Suprapubic skin (tissue), 4 donors: ENCODE measurements at regions not wholly inside any gene's neighbourhood (a gene's known extent, or its start where the extent isn't known, plus 50 kb on each side); places are given as distances from the start of the nearest gene placed in this dataset.

Source experiments
- CTCF ChIP-seq, 2 donors: fragments of 200-600 bp in 1 of 2; fragments of 450-650 bp in 1 of 2; sonication (generic) in 1 of 2; IDR thresholded peaks; one replicate each; pipeline ENCODE4 v1.5.1; 2016 to 2019; ENCODE audit warnings: antibody characterized with exemption in 2 of 2, mild to moderate bottlenecking in 1 of 2, moderate library complexity in 1 of 2
- EP300 ChIP-seq: sonication (generic); formaldehyde crosslinking; IDR thresholded peaks from one replicate; pipeline ENCODE4 v1.6.1; 2017; ENCODE audit warnings: antibody characterized with exemption
- POLR2A ChIP-seq, 2 donors: fragments of 450-650 bp; IDR thresholded peaks; one replicate each; pipeline ENCODE4 v1.6.1; 2017; ENCODE audit warnings: antibody characterized with exemption in 2 of 2, mild to moderate bottlenecking in 2 of 2, moderate library complexity in 2 of 2
- POLR2AphosphoS5 ChIP-seq, 3 donors: sonication (generic); formaldehyde crosslinking; IDR thresholded peaks; one replicate each; pipeline ENCODE4 v1.6.1; 2017; ENCODE audit warnings: antibody characterized with exemption in 3 of 3

GRCh38 chr7:155225516-155225915 is 72.2 kb upstream of the INSIG1 start:
- TF ChIP-seq CTCF (IDR thresholded peaks at IDR 0.05) (no peak), POLR2AphosphoS5 (IDR thresholded peaks at IDR 0.05) (no peak), EP300 (no peak), POLR2A (IDR thresholded peaks at IDR 0.05) (no peak)
